SK-N-MC (cell line): ENCODE measurements at regions not wholly inside any gene's neighbourhood (a gene's known extent, or its start where the extent isn't known, plus 50 kb on each side); places are given as distances from the start of the nearest gene placed in this dataset.

Experiments used
- EZH2 ChIP-seq: fragments of 200-600 bp; sonication (generic); IDR thresholded peaks from one replicate; pipeline ENCODE4 v1.6.1; 2017; ENCODE audit warnings: antibody characterized with exemption
- FOXP2 ChIP-seq: optimal IDR thresholded peaks from 2 replicates; pipeline ENCODE3; 2011; ENCODE audit warnings: mild to moderate bottlenecking, moderate library complexity; ENCODE audit not compliant: insufficient read depth; ENCODE audit errors: extremely low read length, control extremely low read depth
- POLR2AphosphoS5 ChIP-seq: IDR thresholded peaks from 2 replicates; pipeline ENCODE4 v1.6.1; 2012; ENCODE audit warnings: mild to moderate bottlenecking, low read depth, low read length, borderline replicate concordance

GRCh38 chr6:26158581-26159356 lies 71.5 kb downstream of the HFE start:
- TF ChIP-seq EZH2 (no peak), POLR2AphosphoS5 (peak; percentile 69), FOXP2 (no peak)
